ENCODE measurements at regions not wholly inside any gene's neighbourhood (a gene's known extent, or its start where the extent isn't known, plus 50 kb on each side); places are given as distances from the start of the nearest gene placed in this dataset.

DNA sequence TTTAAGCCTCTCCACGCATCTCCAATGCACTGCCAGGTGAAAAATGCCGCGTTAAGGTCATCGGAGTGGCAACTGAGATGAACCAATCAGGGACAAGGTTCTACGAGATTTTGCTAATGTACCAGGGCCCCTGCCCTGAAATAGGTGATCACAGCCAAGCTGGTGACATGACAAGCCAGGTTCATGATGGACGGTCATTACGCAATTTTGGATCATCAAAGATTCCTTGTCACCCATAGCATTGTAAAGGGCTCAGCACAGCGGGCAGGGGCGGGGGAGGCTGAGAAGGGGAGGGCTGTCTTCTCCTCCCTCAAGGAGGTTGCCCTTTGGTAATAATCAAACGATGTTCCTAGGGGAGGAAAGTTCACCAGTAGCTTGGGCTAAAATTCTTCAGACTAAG lies 475.5 kb downstream of the NPHP4 start:
- DNase-seq: no peak

- DNase-seq: no peak
These were observed 476.7 kb downstream of the NPHP4 start for GRCh38 chr1:5515501-5515900.

DNA sequence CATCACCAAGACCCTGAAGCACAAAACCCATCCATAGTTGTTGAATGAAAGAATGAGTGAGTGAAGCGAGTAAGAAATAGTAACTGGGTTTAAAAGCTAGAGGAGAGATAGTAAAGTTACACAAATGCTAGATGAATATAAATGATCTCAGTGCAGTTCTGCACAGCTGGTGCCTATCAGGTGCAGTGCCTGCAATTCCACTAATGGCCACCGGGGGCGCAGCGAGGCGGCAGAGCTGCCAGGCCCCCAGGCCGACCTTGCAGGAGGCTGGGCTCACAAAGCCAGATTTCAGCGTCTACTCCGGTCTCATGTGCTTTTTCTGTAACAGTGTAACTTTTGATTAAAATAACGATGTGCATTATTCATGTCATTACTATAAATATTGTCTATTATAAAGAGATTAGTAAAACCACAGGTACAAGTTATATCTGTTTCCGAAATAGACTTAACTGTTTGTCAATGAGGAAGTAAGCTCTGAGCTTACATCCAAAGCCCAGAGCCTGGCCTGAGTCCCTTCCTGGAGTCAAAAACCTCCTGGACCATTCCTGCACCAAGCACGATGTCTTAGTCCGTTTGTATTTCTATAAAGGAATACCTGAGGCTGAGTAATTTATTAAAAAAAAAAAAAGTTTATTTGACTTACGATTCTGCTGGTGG lies 477.6 kb downstream of the NPHP4 start:
- peak; percentile 17 for DNase-seq

DNA sequence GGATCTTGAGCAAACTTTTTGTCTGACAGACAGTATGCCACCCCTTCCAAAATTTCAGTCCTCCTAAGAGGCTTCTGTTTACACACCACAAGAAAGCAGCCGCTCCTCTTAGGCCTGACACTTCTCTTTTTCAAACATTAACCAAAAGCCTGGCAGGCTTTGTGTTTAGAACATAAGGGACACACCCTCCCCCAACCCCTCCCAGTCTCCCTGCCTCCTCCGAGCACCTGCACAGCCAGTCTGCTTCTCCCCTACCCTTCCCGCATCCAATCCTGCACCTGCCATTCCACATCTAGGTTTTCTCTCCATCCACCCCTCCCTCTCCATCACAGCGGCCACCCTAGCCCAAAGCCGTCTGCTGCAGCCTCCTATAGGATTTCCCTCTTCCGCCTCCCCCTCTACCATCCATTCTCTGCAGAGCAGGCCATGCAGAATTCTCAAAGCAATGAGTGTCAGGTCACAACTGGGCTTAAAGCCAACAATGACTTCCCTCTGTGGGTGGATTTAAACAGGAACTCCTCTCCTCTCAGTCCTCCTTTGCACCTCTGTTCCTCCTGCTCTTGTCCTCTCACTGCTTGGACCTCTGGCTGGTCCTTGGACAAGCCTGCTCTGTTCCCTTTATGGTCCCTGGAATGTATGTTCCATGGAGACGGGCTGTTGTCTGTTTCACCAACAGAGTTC lies 478.2 kb downstream of the NPHP4 start:
- DNase-seq: no peak

DNA sequence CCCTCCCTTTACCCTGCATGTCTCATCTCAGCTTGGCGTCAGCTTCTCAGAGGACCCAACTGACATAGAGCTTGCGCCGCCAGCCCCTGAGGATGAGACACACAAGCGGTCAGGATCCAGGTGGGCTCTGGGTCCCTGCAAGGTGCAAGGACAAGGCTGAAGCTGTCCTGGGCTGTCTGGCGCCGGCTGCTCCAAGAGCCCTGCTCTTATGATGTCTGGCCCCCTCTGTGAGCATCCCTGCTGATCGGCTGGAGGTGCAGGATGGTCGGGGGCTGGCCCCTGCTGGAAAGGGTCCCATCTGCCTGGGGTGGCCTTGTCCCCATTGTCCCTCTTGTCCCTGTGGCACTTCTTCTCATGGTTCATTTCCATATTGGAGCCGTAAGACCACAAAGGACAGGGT lies 479.0 kb downstream of the NPHP4 start:
- DNase-seq: no peak

GRCh38 chr1:5511381-5512097 lies 480.7 kb downstream of the NPHP4 start:
- no peak for DNase-seq

GRCh38 chr1:5509664-5510452 lies 482.4 kb downstream of the NPHP4 start:
- DNase-seq: no peak

- DNase-seq: no peak
These were observed 483.4 kb downstream of the NPHP4 start for GRCh38 chr1:5508669-5509330.

- no peak for DNase-seq
These were observed 484.9 kb downstream of the NPHP4 start for GRCh38 chr1:5507340-5507739.

- DNase-seq: no peak
These were observed 485.6 kb downstream of the NPHP4 start for GRCh38 chr1:5506634-5507033.

GRCh38 chr1:5505944-5506343 lies 486.3 kb downstream of the NPHP4 start:
- DNase-seq: no peak

DNA sequence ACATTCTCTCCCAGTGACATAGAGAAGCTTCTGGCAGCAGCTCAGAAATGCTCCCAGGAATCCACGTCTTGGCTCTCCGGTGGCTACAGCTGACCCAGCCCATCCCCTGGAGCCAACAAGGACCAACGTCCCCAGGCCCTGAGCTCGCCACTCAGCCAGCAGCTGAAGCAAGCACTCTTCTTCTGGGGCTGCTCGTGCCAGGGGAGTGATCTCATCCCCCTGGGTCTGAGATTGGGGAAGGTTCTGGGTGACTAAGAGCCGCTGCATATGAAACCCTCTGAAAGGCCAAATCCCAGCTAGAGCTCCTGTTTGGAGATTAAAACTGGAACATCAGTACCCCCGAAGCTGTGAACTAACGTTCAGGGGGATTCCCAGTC lies 487.9 kb downstream of the NPHP4 start:
- DNase-seq: no peak

DNA sequence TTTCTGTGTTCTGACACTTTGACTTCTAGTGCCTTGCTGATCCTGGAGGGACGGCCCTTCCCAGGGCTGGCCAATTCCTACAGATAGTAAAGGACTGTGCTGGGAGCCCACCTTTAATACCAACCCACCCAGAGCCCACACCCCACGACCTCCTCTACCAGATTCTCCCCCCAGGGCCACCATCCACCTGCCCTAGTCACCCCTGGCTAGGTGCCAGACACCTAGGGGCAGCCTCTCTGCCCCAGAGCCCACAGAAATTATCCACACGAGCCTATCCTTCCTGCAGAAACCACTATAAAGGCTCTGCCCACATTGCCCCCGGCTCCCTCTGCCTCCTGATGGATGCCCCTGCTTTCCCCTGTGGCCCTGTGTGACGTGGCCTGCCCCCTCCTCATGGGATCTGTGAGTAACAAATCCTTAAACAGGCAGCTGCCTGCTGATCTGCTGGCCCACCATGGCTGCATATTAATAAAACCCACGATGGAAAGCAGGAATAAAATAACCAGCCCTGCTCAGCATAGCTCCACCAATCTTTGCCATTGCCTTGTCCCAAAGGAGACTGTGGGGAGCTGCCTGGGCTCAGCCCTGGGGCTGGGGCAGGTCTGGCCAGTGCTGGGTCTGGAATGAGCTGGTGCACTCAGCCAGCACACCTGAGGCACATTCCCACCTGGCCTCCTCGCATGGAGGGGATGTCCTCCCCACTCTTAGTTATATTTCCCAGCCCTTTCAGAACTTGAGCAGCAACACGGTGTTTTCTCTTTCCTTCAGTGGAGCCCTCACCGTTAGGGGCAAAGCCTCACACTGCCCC lies 488.5 kb downstream of the NPHP4 start:
- DNase-seq: no peak

- no peak for DNase-seq
These were observed 489.7 kb downstream of the NPHP4 start for GRCh38 chr1:5502311-5503194.

DNA sequence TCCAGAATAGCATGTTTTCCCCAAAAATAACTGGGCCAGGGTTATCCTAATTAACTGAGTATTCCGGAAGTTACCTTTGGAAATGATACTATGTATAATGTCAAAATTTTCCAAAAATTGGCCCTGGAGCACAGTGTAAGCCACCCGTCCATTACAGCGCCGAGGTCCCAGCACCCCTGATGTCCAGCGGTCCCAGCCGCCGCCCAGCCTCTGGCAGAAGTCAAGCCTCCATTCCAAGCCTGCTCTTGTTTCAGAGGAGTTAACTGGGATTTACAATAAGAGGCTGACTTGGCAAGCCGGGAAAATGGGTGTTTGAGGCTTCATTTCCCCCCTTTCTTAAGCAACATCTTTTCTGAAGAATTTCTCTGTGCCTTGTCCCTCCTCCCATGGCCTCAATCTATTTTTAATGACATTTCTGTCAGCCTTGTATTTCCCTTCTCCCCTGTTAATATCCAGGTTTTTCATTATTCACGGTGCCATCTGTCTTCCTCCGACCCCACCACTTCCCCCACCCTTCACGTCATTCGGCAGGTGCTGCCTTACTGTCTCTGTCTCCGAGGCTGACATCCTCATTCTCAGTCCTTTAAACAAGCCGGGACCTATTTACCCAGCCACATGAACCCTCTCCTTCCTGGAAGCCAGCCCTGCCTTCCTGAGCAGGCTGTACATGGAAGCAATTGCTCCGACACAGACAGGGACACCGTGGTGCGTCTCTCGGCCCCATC lies 490.9 kb downstream of the NPHP4 start:
- DNase-seq: no peak

GRCh38 chr1:5500541-5500940 lies 491.7 kb downstream of the NPHP4 start:
- no peak for DNase-seq

GRCh38 chr1:5497503-5497902 lies 494.7 kb downstream of the NPHP4 start:
- no peak for DNase-seq

DNA sequence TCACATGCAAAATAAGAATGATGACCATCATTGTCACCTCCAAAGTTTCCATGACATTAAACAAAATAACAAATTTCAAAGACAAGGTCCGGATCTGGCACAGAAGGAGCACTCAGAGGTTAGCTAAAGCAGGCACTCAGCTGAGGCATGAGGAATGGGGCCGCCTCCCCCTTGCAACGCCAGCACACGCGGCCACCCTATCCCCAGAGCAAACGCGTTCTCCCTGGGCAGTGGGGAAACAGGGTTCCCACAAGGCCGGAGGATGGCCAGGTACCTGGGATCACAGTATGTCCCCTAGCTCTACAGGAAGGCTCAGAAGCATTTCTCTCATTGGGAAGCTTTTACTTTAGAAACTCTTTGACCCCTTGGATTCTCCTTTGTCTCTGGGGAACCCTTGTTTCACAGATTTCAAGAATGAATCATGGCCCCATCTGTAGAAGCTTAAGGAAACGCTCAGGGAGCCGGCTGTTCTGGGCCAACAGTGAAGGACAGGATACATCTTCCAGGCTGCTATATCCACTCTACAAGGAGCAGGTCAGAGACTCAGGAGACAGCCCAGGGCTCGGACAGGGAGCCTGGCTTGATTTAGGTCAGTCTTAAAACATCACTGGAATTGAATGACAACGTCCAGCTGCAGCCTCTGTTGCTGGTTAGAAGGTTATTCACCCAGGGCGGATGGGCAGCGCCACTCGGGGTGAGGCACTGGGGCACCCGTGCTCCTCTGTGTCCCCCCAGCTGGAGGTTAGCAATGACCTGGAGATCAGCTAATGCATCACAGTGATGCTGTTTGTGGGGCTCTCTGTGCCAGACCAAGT lies 496.4 kb downstream of the NPHP4 start:
- no peak for DNase-seq

GRCh38 chr1:5494518-5494917 lies 497.7 kb downstream of the NPHP4 start:
- no peak for DNase-seq

Measured in occipital lobe (tissue), 1 donor.